ENCODE measurements at regions not wholly inside any gene's neighbourhood (a gene's known extent, or its start where the extent isn't known, plus 50 kb on each side); places are given as distances from the start of the nearest gene placed in this dataset.

DNA sequence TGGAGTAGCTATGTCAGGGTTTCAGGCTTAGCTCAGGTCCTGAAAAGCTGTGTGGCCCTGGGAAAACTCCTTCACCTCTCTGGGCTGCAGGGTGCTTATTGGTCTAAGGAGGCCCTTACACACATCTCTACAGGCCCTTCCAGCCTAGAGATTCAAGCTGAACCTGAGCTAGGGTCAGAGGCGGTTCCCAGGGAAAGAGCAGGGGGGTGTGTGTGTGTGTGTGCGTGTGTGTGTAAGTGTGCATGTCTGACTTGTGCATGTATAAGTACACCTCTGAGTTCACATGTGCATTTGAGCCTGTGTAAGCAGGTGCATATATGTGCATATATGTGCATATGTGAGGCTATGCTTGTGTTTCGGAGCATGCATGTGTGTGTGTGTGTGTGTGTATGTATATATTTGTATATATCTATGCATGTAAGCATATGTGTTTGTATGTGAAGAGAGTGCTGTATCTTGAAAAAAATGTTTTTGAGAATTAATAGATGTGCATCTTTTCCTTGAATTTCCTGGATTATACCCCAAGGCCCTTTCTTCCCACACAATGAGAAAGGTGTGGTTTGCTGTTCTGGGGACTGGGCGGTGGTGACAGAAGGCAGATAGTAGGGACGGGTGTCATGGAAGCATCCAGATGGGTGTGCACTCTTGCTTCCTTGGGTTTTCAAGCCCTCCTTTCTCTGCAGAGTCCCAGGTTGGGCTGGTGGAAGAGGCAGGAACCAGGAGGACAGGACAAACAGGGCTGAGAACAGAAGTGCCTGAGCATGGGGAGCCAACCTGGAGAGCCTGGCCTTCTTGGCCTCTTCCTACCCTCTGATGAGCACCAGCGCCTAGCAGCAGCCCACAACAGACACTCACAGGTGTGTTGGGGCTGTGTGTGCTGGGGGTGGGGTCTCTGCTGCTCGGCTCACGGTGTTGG lies 150.3 kb upstream of the TSHZ3 start:
- TF ChIP-seq, protein P1, sequence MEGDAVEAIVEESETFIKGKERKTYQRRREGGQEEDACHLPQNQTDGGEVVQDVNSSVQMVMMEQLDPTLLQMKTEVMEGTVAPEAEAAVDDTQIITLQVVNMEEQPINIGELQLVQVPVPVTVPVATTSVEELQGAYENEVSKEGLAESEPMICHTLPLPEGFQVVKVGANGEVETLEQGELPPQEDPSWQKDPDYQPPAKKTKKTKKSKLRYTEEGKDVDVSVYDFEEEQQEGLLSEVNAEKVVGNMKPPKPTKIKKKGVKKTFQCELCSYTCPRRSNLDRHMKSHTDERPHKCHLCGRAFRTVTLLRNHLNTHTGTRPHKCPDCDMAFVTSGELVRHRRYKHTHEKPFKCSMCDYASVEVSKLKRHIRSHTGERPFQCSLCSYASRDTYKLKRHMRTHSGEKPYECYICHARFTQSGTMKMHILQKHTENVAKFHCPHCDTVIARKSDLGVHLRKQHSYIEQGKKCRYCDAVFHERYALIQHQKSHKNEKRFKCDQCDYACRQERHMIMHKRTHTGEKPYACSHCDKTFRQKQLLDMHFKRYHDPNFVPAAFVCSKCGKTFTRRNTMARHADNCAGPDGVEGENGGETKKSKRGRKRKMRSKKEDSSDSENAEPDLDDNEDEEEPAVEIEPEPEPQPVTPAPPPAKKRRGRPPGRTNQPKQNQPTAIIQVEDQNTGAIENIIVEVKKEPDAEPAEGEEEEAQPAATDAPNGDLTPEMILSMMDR (IDR thresholded peaks at IDR 0.05; ENCODE audit: insufficient read depth, low read length), result no peak
- no peak for TF ChIP-seq SPI1 (IDR thresholded peaks at IDR 0.05; ENCODE audit: borderline replicate concordance, low read depth)
- no peak for TF ChIP-seq GABPA (IDR thresholded peaks at IDR 0.05; ENCODE audit: low read depth)
- TF ChIP-seq, protein P2, sequence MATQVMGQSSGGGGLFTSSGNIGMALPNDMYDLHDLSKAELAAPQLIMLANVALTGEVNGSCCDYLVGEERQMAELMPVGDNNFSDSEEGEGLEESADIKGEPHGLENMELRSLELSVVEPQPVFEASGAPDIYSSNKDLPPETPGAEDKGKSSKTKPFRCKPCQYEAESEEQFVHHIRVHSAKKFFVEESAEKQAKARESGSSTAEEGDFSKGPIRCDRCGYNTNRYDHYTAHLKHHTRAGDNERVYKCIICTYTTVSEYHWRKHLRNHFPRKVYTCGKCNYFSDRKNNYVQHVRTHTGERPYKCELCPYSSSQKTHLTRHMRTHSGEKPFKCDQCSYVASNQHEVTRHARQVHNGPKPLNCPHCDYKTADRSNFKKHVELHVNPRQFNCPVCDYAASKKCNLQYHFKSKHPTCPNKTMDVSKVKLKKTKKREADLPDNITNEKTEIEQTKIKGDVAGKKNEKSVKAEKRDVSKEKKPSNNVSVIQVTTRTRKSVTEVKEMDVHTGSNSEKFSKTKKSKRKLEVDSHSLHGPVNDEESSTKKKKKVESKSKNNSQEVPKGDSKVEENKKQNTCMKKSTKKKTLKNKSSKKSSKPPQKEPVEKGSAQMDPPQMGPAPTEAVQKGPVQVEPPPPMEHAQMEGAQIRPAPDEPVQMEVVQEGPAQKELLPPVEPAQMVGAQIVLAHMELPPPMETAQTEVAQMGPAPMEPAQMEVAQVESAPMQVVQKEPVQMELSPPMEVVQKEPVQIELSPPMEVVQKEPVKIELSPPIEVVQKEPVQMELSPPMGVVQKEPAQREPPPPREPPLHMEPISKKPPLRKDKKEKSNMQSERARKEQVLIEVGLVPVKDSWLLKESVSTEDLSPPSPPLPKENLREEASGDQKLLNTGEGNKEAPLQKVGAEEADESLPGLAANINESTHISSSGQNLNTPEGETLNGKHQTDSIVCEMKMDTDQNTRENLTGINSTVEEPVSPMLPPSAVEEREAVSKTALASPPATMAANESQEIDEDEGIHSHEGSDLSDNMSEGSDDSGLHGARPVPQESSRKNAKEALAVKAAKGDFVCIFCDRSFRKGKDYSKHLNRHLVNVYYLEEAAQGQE (IDR thresholded peaks at IDR 0.05; ENCODE audit: insufficient replicate concordance, low read depth), result no peak
- TF ChIP-seq POLR2AphosphoS5 (IDR thresholded peaks at IDR 0.05; ENCODE audit: low read depth), result no peak

DNA sequence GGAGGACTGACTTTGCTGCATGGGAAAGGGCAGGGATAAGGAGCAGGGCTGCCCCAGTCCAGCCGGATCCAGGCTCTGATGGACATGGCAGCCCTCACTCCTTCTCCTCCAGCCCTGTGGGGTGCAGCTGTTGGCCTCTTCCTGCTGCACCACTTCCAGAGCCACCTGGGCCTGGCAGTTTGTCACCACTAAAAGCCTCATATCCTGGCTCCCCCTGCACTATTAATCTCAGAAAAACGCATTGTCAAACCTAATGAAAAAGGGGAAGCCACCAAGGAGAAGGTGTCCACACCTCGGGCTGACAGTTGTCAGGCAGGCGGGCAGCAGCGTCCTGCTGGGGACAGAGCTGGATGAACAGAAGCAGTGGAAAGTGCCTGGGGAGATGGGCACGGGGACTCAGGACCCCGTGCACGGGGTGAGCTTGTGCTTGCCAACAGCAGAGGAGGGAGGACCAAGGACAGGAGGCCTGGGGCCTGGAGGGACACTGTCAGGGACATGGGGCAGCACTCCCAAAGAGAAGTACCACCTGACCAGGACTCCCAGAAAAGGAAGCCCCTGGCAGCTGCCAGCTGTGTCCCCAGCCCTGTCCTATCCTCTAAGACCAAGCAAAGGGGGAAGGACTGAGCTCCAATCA lies 151.1 kb upstream of the TSHZ3 start:
- H3K27ac ChIP-seq (replicated peaks), result no peak overlapping the region
- no peak for TF ChIP-seq POLR2AphosphoS5 (IDR thresholded peaks at IDR 0.05; ENCODE audit: low read depth)
- TF ChIP-seq, protein P1 (IDR thresholded peaks at IDR 0.05; ENCODE audit: insufficient read depth, low read length), result no peak
- TF ChIP-seq GABPA (IDR thresholded peaks at IDR 0.05; ENCODE audit: low read depth), result no peak
- no peak for TF ChIP-seq SPI1 (IDR thresholded peaks at IDR 0.05; ENCODE audit: borderline replicate concordance, low read depth)
- TF ChIP-seq, protein P2 (IDR thresholded peaks at IDR 0.05; ENCODE audit: insufficient replicate concordance, low read depth), result no peak
- H3K27me3 ChIP-seq (ENCODE audit: insufficient read depth, poor library complexity, severe bottlenecking), result no peaks in the 10 kb centered on the region

More for the DNA sequence above, 150.3 kb upstream of the TSHZ3 start:
- H3K27me3 ChIP-seq (ENCODE audit: insufficient read depth, poor library complexity, severe bottlenecking), result no peaks in the 10 kb centered on the region
- no peak for DNase-seq (ENCODE audit: low read depth in 1 of 2, low spot score in 1 of 2)
- no peak overlapping the region for H3K4me3 ChIP-seq (replicated peaks; ENCODE audit: insufficient read depth, low read length)
- no peak overlapping the region for H3K27ac ChIP-seq (replicated peaks)

DNA sequence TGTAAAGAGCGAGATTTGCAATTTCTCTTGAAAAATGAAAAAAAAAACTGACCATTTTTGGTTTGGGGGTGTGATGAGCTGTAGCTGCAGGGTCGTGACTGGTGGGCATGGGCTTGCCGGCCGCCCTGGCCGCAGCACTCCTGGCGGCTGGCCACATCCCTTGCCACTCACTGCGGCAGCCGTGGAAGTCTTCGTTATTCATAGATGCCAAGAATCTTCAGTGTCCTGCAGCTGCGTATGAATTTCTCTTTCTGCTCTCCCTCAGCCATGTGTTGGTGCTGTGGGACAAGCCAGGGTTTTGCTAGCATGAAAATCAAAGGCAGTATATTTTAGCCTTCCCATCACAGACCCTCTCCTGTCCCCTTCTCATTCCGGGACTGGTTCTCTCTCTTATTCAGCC lies 151.7 kb upstream of the TSHZ3 start:
- DNase-seq (ENCODE audit: low read depth in 1 of 2, low spot score in 1 of 2), result no peak
- Histone ChIP-seq H3K27me3 (ENCODE audit: insufficient read depth, poor library complexity, severe bottlenecking) (no peaks in the 10 kb centered on the region), H3K27ac (replicated peaks) (no peak overlapping the region), H3K4me3 (replicated peaks; ENCODE audit: insufficient read depth, low read length) (no peak overlapping the region)
- TF ChIP-seq SPI1 (IDR thresholded peaks at IDR 0.05; ENCODE audit: borderline replicate concordance, low read depth) (no peak), GABPA (IDR thresholded peaks at IDR 0.05; ENCODE audit: low read depth) (no peak), POLR2AphosphoS5 (IDR thresholded peaks at IDR 0.05; ENCODE audit: low read depth) (no peak)
- TF ChIP-seq, protein P1 (IDR thresholded peaks at IDR 0.05; ENCODE audit: insufficient read depth, low read length), result no peak
- TF ChIP-seq, protein P2 (IDR thresholded peaks at IDR 0.05; ENCODE audit: insufficient replicate concordance, low read depth), result no peak

More for the DNA sequence above, 151.1 kb upstream of the TSHZ3 start:
- no peak overlapping the region for H3K4me3 ChIP-seq (replicated peaks; ENCODE audit: insufficient read depth, low read length)
- DNase-seq (ENCODE audit: low read depth in 1 of 2, low spot score in 1 of 2), result no peak

All from HL-60 (cell line).